ENCODE measurements at regions not wholly inside any gene's neighbourhood (a gene's known extent, or its start where the extent isn't known, plus 50 kb on each side); places are given as distances from the start of the nearest gene placed in this dataset.

- no peak for DNase-seq
- H3K9me3 ChIP-seq, result no peaks in the 10 kb centered on the region
- ATAC-seq (replicated peaks in 1 of 4), result no peak
- Mint-ChIP-seq H3K4me3 (no peak overlapping the region), H3K27ac (no peak overlapping the region), H3K9me3 (peaks cover 0 to 4% (median 2%) of the 10 kb centered on the region in 3 donors), H3K4me1 (no peaks in the 10 kb centered on the region), H3K36me3 (no peaks in the 10 kb centered on the region), H3K27me3 (no peaks in the 10 kb centered on the region)
- no peaks in the 10 kb centered on the region for H3K36me3 ChIP-seq (ENCODE audit: control insufficient read depth in 2 of 2, extremely low read depth in 1 of 2, insufficient read depth in 1 of 2, low read length in 1 of 2)
- POLR2A ChIA-PET, result no interaction called here
- H3K27me3 ChIP-seq (replicated peaks in 1 of 2; ENCODE audit: control insufficient read depth in 2 of 2, extremely low read depth in 1 of 2, insufficient read depth in 2 of 2, low read length in 1 of 2), result no peaks in the 10 kb centered on the region
- no peak overlapping the region for H3K27ac ChIP-seq (ENCODE audit: low read length)
- CTCF ChIA-PET, result interaction anchor here in 1 of 2 donors (0.7 kb wide), 1 partner anchor 15 kb away, joined by 4 read pairs; no protein-coding TSS in a partner anchor
- H3K4me1 ChIP-seq (ENCODE audit: control insufficient read depth in 1 of 2, extremely low read depth in 1 of 2, insufficient read depth in 2 of 2, low read length in 2 of 2), result no peaks in the 10 kb centered on the region
- WGBS (ENCODE audit: insufficient coverage), result no CpG with 5 or more reads among the region's 2 CpGs
- no peak overlapping the region for H3K4me3 ChIP-seq (ENCODE audit: control insufficient read depth in 1 of 2, extremely low read depth in 1 of 2, low read length in 1 of 2)
These were observed 78.4 kb downstream of the MACIR start for GRCh38 chr5:103336941-103337340.

DNA sequence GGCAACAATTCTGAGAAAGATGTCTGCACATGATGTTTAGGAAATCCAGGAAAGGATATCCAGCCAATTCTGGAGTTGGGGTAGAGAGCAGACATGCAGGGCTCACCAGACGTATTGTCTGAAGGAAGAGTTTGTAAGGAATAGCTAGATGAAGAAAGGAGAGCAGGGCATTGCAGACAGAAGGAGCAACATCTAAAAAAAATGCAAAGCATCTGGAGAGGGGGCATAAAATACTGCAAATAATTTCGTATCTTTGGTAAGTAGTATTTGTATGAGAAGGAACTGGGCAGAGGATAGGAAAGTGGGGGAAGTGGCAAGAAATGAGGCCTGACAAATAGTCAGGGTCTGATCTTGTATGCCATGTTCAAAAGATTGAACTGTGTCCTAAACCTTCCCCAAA lies 74.8 kb downstream of the MACIR start:
- ATAC-seq (replicated peaks in 1 of 4), result no peak
- Histone ChIP-seq H3K9me3 (no peaks in the 10 kb centered on the region), H3K36me3 (ENCODE audit: control insufficient read depth in 2 of 2, extremely low read depth in 1 of 2, insufficient read depth in 1 of 2, low read length in 1 of 2) (no peaks in the 10 kb centered on the region), H3K4me3 (ENCODE audit: control insufficient read depth in 1 of 2, extremely low read depth in 1 of 2, low read length in 1 of 2) (no peak overlapping the region), H3K27ac (ENCODE audit: low read length) (no peak overlapping the region), H3K27me3 (replicated peaks in 1 of 2; ENCODE audit: control insufficient read depth in 2 of 2, extremely low read depth in 1 of 2, insufficient read depth in 2 of 2, low read length in 1 of 2) (no peaks in the 10 kb centered on the region), H3K4me1 (ENCODE audit: control insufficient read depth in 1 of 2, extremely low read depth in 1 of 2, insufficient read depth in 2 of 2, low read length in 2 of 2) (no peaks in the 10 kb centered on the region)
- POLR2A ChIA-PET, result no interaction called here
- 78% methylated on average over 1 of the region's 2 CpGs for WGBS (ENCODE audit: insufficient coverage)
- Mint-ChIP-seq H3K4me1 (no peaks in the 10 kb centered on the region), H3K9me3 (no peaks in the 10 kb centered on the region), H3K27me3 (peaks cover 0 to 4% of the 10 kb centered on the region in 2 donors), H3K27ac (no peak overlapping the region), H3K36me3 (no peaks in the 10 kb centered on the region), H3K4me3 (no peak overlapping the region)
- CTCF ChIA-PET, result no interaction called here
- DNase-seq, result no peak

- Histone ChIP-seq H3K27me3 (replicated peaks in 1 of 2; ENCODE audit: control insufficient read depth in 2 of 2, extremely low read depth in 1 of 2, insufficient read depth in 2 of 2, low read length in 1 of 2) (no peaks in the 10 kb centered on the region), H3K4me1 (ENCODE audit: control insufficient read depth in 1 of 2, extremely low read depth in 1 of 2, insufficient read depth in 2 of 2, low read length in 2 of 2) (no peaks in the 10 kb centered on the region), H3K4me3 (ENCODE audit: control insufficient read depth in 1 of 2, extremely low read depth in 1 of 2, low read length in 1 of 2) (no peak overlapping the region), H3K9me3 (no peaks in the 10 kb centered on the region), H3K27ac (ENCODE audit: low read length) (no peak overlapping the region), H3K36me3 (ENCODE audit: control insufficient read depth in 2 of 2, extremely low read depth in 1 of 2, insufficient read depth in 1 of 2, low read length in 1 of 2) (no peaks in the 10 kb centered on the region)
- WGBS (ENCODE audit: insufficient coverage), result no CpG with 5 or more reads among the region's 2 CpGs
- Mint-ChIP-seq H3K4me1 (no peaks in the 10 kb centered on the region), H3K27ac (no peak overlapping the region), H3K4me3 (no peak overlapping the region), H3K9me3 (no peaks in the 10 kb centered on the region), H3K27me3 (peaks cover 6 to 14% of the 10 kb centered on the region in 2 donors), H3K36me3 (no peaks in the 10 kb centered on the region)
- no peak for DNase-seq
- POLR2A ChIA-PET, result no interaction called here
- CTCF ChIA-PET, result no interaction called here
- no peak for ATAC-seq (replicated peaks in 1 of 4)
These were observed 72.3 kb downstream of the MACIR start for GRCh38 chr5:103330875-103331274.

All from T-cell (primary cell).